PC-9 (cell line): ENCODE measurements at regions not wholly inside any gene's neighbourhood (a gene's known extent, or its start where the extent isn't known, plus 50 kb on each side); places are given as distances from the start of the nearest gene placed in this dataset.

Source experiments
- BruUV-seq: library from RNA; stranded (reverse); fragments of 400-500 nt; replicated peaks from 2 replicates; lab custom pipeline; 2021; lab: Mats Ljungman, UMichigan
- CTCF ChIA-PET: fragments of 300-600 bp; sonication (Branson Sonifier 250); formaldehyde crosslinking; loops from one replicate; lab custom pipeline; 2022; ENCODE audit warnings: antibody characterized with exemption; lab: Charles Lee
- POLR2A ChIA-PET: fragments of 300-600 bp; sonication (Branson Sonifier 250); formaldehyde crosslinking; loops from one replicate; lab custom pipeline; 2022; ENCODE audit warnings: antibody characterized with exemption; ENCODE audit not compliant: unreplicated experiment; lab: Charles Lee
- DNase-seq, 2 experiments: peaks; one replicate each; pipeline versions ENCODE4 v3.0.0 to v3.0.0-alpha.2; 2015 to 2022; ENCODE audit warnings: mixed read lengths in 1 of 2
- H2AFZ ChIP-seq: fragments of 200-600 bp; sonication (generic); 2 replicates; pipeline ENCODE4 v1.8.1; 2017; ENCODE audit warnings: antibody characterized with exemption
- H3F3A ChIP-seq: fragments of 200-600 bp; sonication (generic); 2 replicates; pipeline ENCODE4 v1.8.1; 2017; ENCODE audit warnings: antibody characterized with exemption, mild to moderate bottlenecking, low read depth; ENCODE audit not compliant: insufficient read depth
- H3K27ac ChIP-seq: fragments of 200-600 bp; sonication (generic); 2 replicates; pipeline ENCODE4 v1.6.1; 2016; ENCODE audit warnings: mixed run types
- H3K27me3 ChIP-seq: fragments of 200-600 bp; sonication (generic); 2 replicates; pipeline ENCODE4 v1.6.1; 2016; ENCODE audit warnings: low read depth, mixed run types; ENCODE audit not compliant: insufficient read depth
- H3K36me3 ChIP-seq: fragments of 200-600 bp; sonication (generic); 2 replicates; pipeline ENCODE4 v1.6.1; 2016; ENCODE audit warnings: low read depth, mixed run types
- H3K4me1 ChIP-seq: fragments of 200-600 bp; sonication (generic); replicated peaks from 2 replicates; pipeline ENCODE4 v1.6.1; 2016; ENCODE audit warnings: mixed run types; ENCODE audit not compliant: insufficient read depth
- H3K4me2 ChIP-seq: fragments of 200-600 bp; sonication (generic); 2 replicates; pipeline ENCODE4 v1.6.1; 2017; ENCODE audit warnings: mixed run types
- H3K4me3 ChIP-seq: fragments of 200-600 bp; sonication (generic); 2 replicates; pipeline ENCODE4 v1.6.1; 2016; ENCODE audit warnings: mixed run types
- H3K79me2 ChIP-seq: fragments of 200-600 bp; sonication (generic); 2 replicates; pipeline ENCODE4 v1.6.1; 2017; ENCODE audit warnings: low read depth, mixed run types
- H3K9me2 ChIP-seq: fragments of 200-600 bp; sonication (generic); 2 replicates; pipeline ENCODE4 v1.8.1; 2017; ENCODE audit warnings: mild to moderate bottlenecking; ENCODE audit not compliant: insufficient read depth
- H3K9me3 ChIP-seq: fragments of 200-600 bp; sonication (generic); 2 replicates; pipeline ENCODE4 v1.8.1; 2016; ENCODE audit warnings: low read depth; ENCODE audit not compliant: insufficient read depth
- H4K20me1 ChIP-seq: fragments of 200-600 bp; sonication (generic); 2 replicates; pipeline ENCODE4 v1.8.1; 2017; ENCODE audit not compliant: insufficient read depth
- EZH2 ChIP-seq: fragments of 200-600 bp; sonication (generic); IDR thresholded peaks from 2 replicates; pipeline ENCODE4 v1.8.0; 2017; ENCODE audit warnings: antibody characterized with exemption, low read depth
- intact Hi-C: fragments of 100-400 bp; cut with micrococcal nuclease; formaldehyde crosslinking; loops from one replicate; pipeline ENCODE4 v1.10.0; 2022; ENCODE audit not compliant: unreplicated experiment
- TF ChIP-seq, protein P1 (sequence below): fragments of 200-600 bp; sonication (generic); conservative IDR thresholded peaks from 2 replicates; pipeline ENCODE4 v1.6.1; 2017; ENCODE audit warnings: mixed run types, antibody characterized with exemption, mild to moderate bottlenecking, moderate library complexity

DNA sequence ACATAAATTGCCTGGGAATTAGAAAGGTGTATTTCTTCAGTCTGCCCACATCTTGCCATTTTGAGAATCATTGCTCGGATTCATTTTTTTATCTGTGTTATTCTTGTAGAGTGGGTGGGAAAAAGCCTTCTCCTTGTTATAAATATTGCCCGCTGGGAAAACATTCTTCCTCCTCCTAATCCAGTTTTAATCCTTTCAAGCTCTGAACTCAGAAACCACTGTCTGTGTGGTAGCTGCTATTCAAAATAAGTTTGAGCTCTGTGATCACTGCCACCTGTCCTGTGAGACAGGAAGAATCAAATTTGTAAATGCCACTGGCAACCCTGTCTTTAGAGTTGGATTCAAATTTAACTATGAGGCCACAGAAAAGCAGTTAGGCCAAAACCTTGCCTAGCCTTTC lies 1875.2 kb upstream of the PIK3C3 start:
- POLR2A ChIA-PET = no interaction called here
- Histone ChIP-seq H2AFZ (no peak overlapping the region), H3K79me2 (no peaks in the 10 kb centered on the region), H3K4me3 (no peak overlapping the region), H3F3A (no peaks in the 10 kb centered on the region), H3K27me3 (no peaks in the 10 kb centered on the region), H3K4me2 (no peak overlapping the region), H3K36me3 (no peaks in the 10 kb centered on the region), H3K27ac (no peak overlapping the region), H4K20me1 (no peaks in the 10 kb centered on the region), H3K4me1 (no peaks in the 10 kb centered on the region), H3K9me2 (no peaks in the 10 kb centered on the region), H3K9me3 (no peaks in the 10 kb centered on the region)
- TF ChIP-seq, protein P1, sequence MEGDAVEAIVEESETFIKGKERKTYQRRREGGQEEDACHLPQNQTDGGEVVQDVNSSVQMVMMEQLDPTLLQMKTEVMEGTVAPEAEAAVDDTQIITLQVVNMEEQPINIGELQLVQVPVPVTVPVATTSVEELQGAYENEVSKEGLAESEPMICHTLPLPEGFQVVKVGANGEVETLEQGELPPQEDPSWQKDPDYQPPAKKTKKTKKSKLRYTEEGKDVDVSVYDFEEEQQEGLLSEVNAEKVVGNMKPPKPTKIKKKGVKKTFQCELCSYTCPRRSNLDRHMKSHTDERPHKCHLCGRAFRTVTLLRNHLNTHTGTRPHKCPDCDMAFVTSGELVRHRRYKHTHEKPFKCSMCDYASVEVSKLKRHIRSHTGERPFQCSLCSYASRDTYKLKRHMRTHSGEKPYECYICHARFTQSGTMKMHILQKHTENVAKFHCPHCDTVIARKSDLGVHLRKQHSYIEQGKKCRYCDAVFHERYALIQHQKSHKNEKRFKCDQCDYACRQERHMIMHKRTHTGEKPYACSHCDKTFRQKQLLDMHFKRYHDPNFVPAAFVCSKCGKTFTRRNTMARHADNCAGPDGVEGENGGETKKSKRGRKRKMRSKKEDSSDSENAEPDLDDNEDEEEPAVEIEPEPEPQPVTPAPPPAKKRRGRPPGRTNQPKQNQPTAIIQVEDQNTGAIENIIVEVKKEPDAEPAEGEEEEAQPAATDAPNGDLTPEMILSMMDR = no peak
- TF ChIP-seq EZH2 = no peak
- no TSS peak for BruUV-seq
- CTCF ChIA-PET = no interaction called here
- intact Hi-C loops = no loop called here
- DNase-seq = no peak

GRCh38 chr18:40075616-40076015 lies 1879.4 kb upstream of the PIK3C3 start:
- H3K9me3 ChIP-seq = no peaks in the 10 kb centered on the region
- CTCF ChIA-PET = interaction anchor here (0.7 kb wide), 1 partner anchor 406 kb away, joined by 4 read pairs; no protein-coding TSS in a partner anchor
- H3K79me2 ChIP-seq = no peaks in the 10 kb centered on the region
- H3K4me3 ChIP-seq = no peak overlapping the region
- H3K27ac ChIP-seq = no peak overlapping the region
- no peak overlapping the region for H2AFZ ChIP-seq
- TF ChIP-seq, protein P1 = no peak
- TF ChIP-seq EZH2 = no peak
- H3K4me2 ChIP-seq = no peak overlapping the region
- no TSS peak for BruUV-seq
- DNase-seq = no peak
- POLR2A ChIA-PET = no interaction called here
- H3K9me2 ChIP-seq = no peaks in the 10 kb centered on the region
- intact Hi-C loops = no loop called here
- H4K20me1 ChIP-seq = no peaks in the 10 kb centered on the region
- no peaks in the 10 kb centered on the region for H3K36me3 ChIP-seq
- H3K27me3 ChIP-seq = no peaks in the 10 kb centered on the region
- no peaks in the 10 kb centered on the region for H3K4me1 ChIP-seq
- H3F3A ChIP-seq = no peaks in the 10 kb centered on the region

DNA sequence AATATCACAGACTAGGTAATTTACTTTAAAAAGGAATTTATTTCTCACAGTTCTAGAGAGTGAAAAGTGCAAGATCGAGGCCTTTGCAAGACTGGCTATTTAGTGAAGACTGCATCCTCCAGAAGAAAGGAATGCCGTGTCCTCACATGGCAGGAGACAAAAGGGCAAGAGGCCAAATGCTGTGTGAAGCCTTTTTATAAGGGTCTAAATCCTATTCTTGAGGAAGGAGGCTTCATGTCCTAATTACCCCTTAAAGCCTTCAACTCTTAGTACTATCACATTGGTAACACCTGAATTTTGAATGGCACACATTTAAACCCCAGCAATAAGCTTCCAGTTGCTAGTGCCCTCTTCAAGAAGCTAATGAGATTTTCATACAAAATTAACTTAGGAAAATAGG lies 1882.3 kb upstream of the PIK3C3 start:
- H3K4me1 ChIP-seq = no peaks in the 10 kb centered on the region
- H2AFZ ChIP-seq = no peak overlapping the region
- no TSS peak for BruUV-seq
- H3K79me2 ChIP-seq = no peaks in the 10 kb centered on the region
- DNase-seq = no peak
- no peaks in the 10 kb centered on the region for H4K20me1 ChIP-seq
- ChIA-PET CTCF (no interaction called here), POLR2A (no interaction called here)
- H3K36me3 ChIP-seq = no peaks in the 10 kb centered on the region
- no peaks in the 10 kb centered on the region for H3K9me3 ChIP-seq
- H3K4me3 ChIP-seq = no peak overlapping the region
- H3K4me2 ChIP-seq = no peak overlapping the region
- no peaks in the 10 kb centered on the region for H3K9me2 ChIP-seq
- no peak overlapping the region for H3K27ac ChIP-seq
- no peak for TF ChIP-seq EZH2
- TF ChIP-seq, protein P1 = no peak
- no peaks in the 10 kb centered on the region for H3F3A ChIP-seq
- no peaks in the 10 kb centered on the region for H3K27me3 ChIP-seq
- intact Hi-C loops = no loop called here
